GM13977 (cell line): ENCODE measurements at regions not wholly inside any gene's neighbourhood (a gene's known extent, or its start where the extent isn't known, plus 50 kb on each side); places are given as distances from the start of the nearest gene placed in this dataset.
"Not testable (repeated sequence)": the region's sequence is repeated elsewhere in the genome, so short reads cannot be mapped to it uniquely, and the experiment has no call there.

ENCODE experiments used
- DNase-seq: peaks from one replicate; pipeline ENCODE4 v3.0.0; 2012; ENCODE audit warnings: low spot score
- CTCF ChIP-seq: IDR thresholded peaks from 2 replicates; pipeline ENCODE4 v1.5.1; 2012; ENCODE audit warnings: mild to moderate bottlenecking, control low read depth; ENCODE audit not compliant: insufficient read depth; ENCODE audit errors: extremely low read depth, missing control alignments
- in situ Hi-C: fragments of 300-500 bp; cut with MboI; formaldehyde crosslinking; loops from one replicate; pipeline ENCODE4 v1.12.0; 2022; ENCODE audit warnings: low sequenced_read_pairs, low pct_unique_long_range_greater_than_20kb, mixed read lengths, inconsistent platforms; ENCODE audit not compliant: unreplicated experiment

GRCh38 chr9:97793067-97793466 is 60.0 kb upstream of the FOXE1 start:
- no peak for DNase-seq
- in situ Hi-C loops: no loop called here
- TF ChIP-seq CTCF: no peak

- DNase-seq: no peak
Observed at GRCh38 chr9:97794666-97795065, 58.4 kb upstream of the FOXE1 start.

GRCh38 chr9:97796176-97796575 is 56.9 kb upstream of the FOXE1 start:
- in situ Hi-C loops, DNase-seq: not testable (repeated sequence)

More at GRCh38 chr9:97794666-97795065, 58.4 kb upstream of the FOXE1 start:
- in situ Hi-C loops: no loop called here
- TF ChIP-seq CTCF: no peak

GRCh38 chr9:97801180-97801579 is 51.8 kb upstream of the FOXE1 start:
- DNase-seq: no peak
- no peak for TF ChIP-seq CTCF
- in situ Hi-C loops: no loop called here

GRCh38 chr9:97802276-97802675 is 50.8 kb upstream of the FOXE1 start:
- no peak for DNase-seq
- in situ Hi-C loops: no loop called here
- TF ChIP-seq CTCF: no peak

- in situ Hi-C loops: no loop called here
- DNase-seq: peak; percentile 94
Observed at GRCh38 chr9:97803167-97804058, 49.6 kb upstream of the FOXE1 start.

More at GRCh38 chr9:97803167-97804058, 49.6 kb upstream of the FOXE1 start:
- TF ChIP-seq CTCF: no peak
